Endothelial cell of umbilical vein (primary cell): ENCODE measurements at regions not wholly inside any gene's neighbourhood (a gene's known extent, or its start where the extent isn't known, plus 50 kb on each side); places are given as distances from the start of the nearest gene placed in this dataset.

Source experiments
- BruUV-seq: library from RNA; stranded (reverse); fragments of 400-500 nt; replicated peaks from 2 replicates; lab custom pipeline; 2021; lab: Mats Ljungman, UMichigan
- CTCF ChIA-PET: fragments of 300-600, 350-600 bp; sonication (Branson Sonifier 250); formaldehyde crosslinking; loops from one replicate; lab custom pipeline; 2021; ENCODE audit warnings: antibody characterized with exemption, inconsistent platforms; lab: Charles Lee
- POLR2A ChIA-PET: fragments of 300-600, 350-600 bp; sonication (Branson Sonifier 250); formaldehyde crosslinking; loops from one replicate; lab custom pipeline; 2021; ENCODE audit warnings: antibody characterized with exemption, inconsistent platforms; lab: Charles Lee
- DNase-seq: peaks from one replicate; pipeline ENCODE4 v3.0.0-alpha.2; 2011; ENCODE audit warnings: low read depth, low spot score
- FAIRE-seq: peaks from 2 replicates; lab custom pipeline; 2011; peaks lifted over from hg19 to GRCh38; lab: Jason Lieb, UNC
- H2AFZ ChIP-seq: 2 replicates; pipeline ENCODE4 v1.6.0; 2012; ENCODE audit warnings: low read depth, low read length, control low read depth, inconsistent platforms
- H3K27ac ChIP-seq: 2 replicates; pipeline ENCODE4 v1.5.1; 2011; ENCODE audit warnings: low read depth, mild to moderate bottlenecking, control low read depth, low read length, moderate library complexity; ENCODE audit not compliant: insufficient read depth
- H3K27me3 ChIP-seq, 2 experiments: 2 replicates each; pipeline versions ENCODE4 v1.6.0 to v1.6.1; 2011; ENCODE audit warnings: low read length in 2 of 2, mixed read lengths in 1 of 2; ENCODE audit not compliant: control insufficient read depth in 2 of 2, insufficient read depth in 2 of 2
- H3K36me3 ChIP-seq, 2 experiments: 2 replicates in 1 of 2; 3 replicates in 1 of 2; pipeline ENCODE4 v1.5.1; 2011; ENCODE audit warnings: low read length in 2 of 2, mild to moderate bottlenecking in 1 of 2, moderate library complexity in 1 of 2; ENCODE audit not compliant: control insufficient read depth in 2 of 2, insufficient read depth in 2 of 2; ENCODE audit errors: extremely low read depth in 1 of 2
- H3K4me1 ChIP-seq: 3 replicates; pipeline ENCODE4 v1.5.1; 2011; ENCODE audit warnings: mild to moderate bottlenecking, low read length; ENCODE audit not compliant: control insufficient read depth, insufficient read depth; ENCODE audit errors: extremely low read depth
- H3K4me2 ChIP-seq: 2 replicates; pipeline ENCODE4 v1.6.1; 2011; ENCODE audit warnings: low read length, control low read depth, mixed read lengths; ENCODE audit not compliant: insufficient read depth
- H3K4me3 ChIP-seq, 3 experiments: fragments of 200-600 bp in 1 of 3; sonication (generic), shearing (Covaris generic) in 1 of 3; replicated peaks in 1 of 3; 2 replicates each; pipeline ENCODE4 v1.5.1; 2011 to 2016; ENCODE audit warnings: control low read depth in 3 of 3, low read length in 3 of 3, mild to moderate bottlenecking in 2 of 3, inconsistent platforms in 1 of 3, low read depth in 1 of 3, moderate library complexity in 1 of 3; ENCODE audit not compliant: insufficient read depth in 1 of 3
- H3K79me2 ChIP-seq: 2 replicates; pipeline ENCODE4 v1.6.0; 2012; ENCODE audit warnings: low read length, inconsistent platforms; ENCODE audit not compliant: control insufficient read depth, insufficient read depth
- H3K9ac ChIP-seq: replicated peaks from 2 replicates; pipeline ENCODE3; 2011; ENCODE audit warnings: low read length, control low read depth; ENCODE audit not compliant: insufficient read depth; ENCODE audit errors: extremely low read depth
- H3K9me1 ChIP-seq: replicated peaks from 3 replicates; pipeline ENCODE4 v1.6.0; 2011; ENCODE audit warnings: mild to moderate bottlenecking, low read length; ENCODE audit not compliant: control insufficient read depth, insufficient read depth; ENCODE audit errors: extremely low read depth
- H3K9me3 ChIP-seq: replicated peaks from 2 replicates; pipeline ENCODE4 v1.5.1; 2012; ENCODE audit warnings: low read length, inconsistent platforms; ENCODE audit not compliant: control insufficient read depth, insufficient read depth
- H4K20me1 ChIP-seq: replicated peaks from 2 replicates; pipeline ENCODE3; 2011; ENCODE audit warnings: mild to moderate bottlenecking, low read length; ENCODE audit not compliant: control insufficient read depth, insufficient read depth; ENCODE audit errors: extremely low read depth
- EZH2 ChIP-seq: IDR thresholded peaks from 2 replicates; pipeline ENCODE4 v1.6.1; 2012; ENCODE audit warnings: borderline replicate concordance, low read depth, mild to moderate bottlenecking, moderate library complexity, low read length, inconsistent platforms; ENCODE audit not compliant: severe bottlenecking
- FOS ChIP-seq: IDR thresholded peaks from 2 replicates; pipeline ENCODE4 v1.6.1; 2011; ENCODE audit warnings: mild to moderate bottlenecking, low read length, moderate library complexity, borderline replicate concordance; ENCODE audit not compliant: insufficient read depth
- GATA2 ChIP-seq: IDR thresholded peaks from 2 replicates; pipeline ENCODE4 v1.7.0; 2011; ENCODE audit warnings: low read depth, mild to moderate bottlenecking, moderate library complexity, mixed read lengths, low read length; ENCODE audit not compliant: insufficient read length, insufficient read depth
- JUN ChIP-seq: IDR thresholded peaks from 2 replicates; pipeline ENCODE4 v1.6.1; 2011; ENCODE audit warnings: borderline replicate concordance, low read depth; ENCODE audit not compliant: insufficient read length, insufficient read depth
- MYC ChIP-seq: IDR thresholded peaks from one replicate; pipeline ENCODE4 v1.6.1; 2011; ENCODE audit warnings: mild to moderate bottlenecking, low read depth, low read length
- POLR2A ChIP-seq: IDR thresholded peaks from 2 replicates; pipeline ENCODE4 v1.6.1; 2012; ENCODE audit warnings: low read depth, mild to moderate bottlenecking, control low read depth, low read length
- POLR2AphosphoS5 ChIP-seq: IDR thresholded peaks from 2 replicates; pipeline ENCODE4 v1.6.1; 2012; ENCODE audit warnings: low read depth, mild to moderate bottlenecking, control low read depth, low read length, moderate library complexity; ENCODE audit not compliant: insufficient read depth
- dilution Hi-C: fragments of 300-500 bp; cut with MboI; formaldehyde crosslinking; loops from one replicate; pipeline ENCODE4 v1.15.0; 2019; ENCODE audit warnings: low sequenced_read_pairs; ENCODE audit not compliant: extremely low pct_ligation_motif_present
- intact Hi-C: fragments of 100-400 bp; cut with micrococcal nuclease; formaldehyde crosslinking; loops from one replicate; pipeline ENCODE4 v1.10.0; 2022
- TF ChIP-seq, protein P1 (sequence below): IDR thresholded peaks from 2 replicates; pipeline ENCODE4 v1.6.1; 2011; ENCODE audit not compliant: insufficient read depth, insufficient read length
- TF ChIP-seq, protein P2 (sequence below), 2 donors: IDR thresholded peaks; 1 replicate in 1 of 2; 2 replicates in 1 of 2; pipeline ENCODE4 v1.5.1; 2011; ENCODE audit warnings: low read length in 2 of 2, mild to moderate bottlenecking in 2 of 2, moderate library complexity in 2 of 2, control low read depth in 1 of 2, inconsistent platforms in 1 of 2, low read depth in 1 of 2; ENCODE audit not compliant: insufficient read depth in 1 of 2; ENCODE audit errors: extremely low read depth in 1 of 2

GRCh38 chr9:89701221-89701798 is 96.5 kb downstream of the GADD45G start:
- no peaks in the 10 kb centered on the region for H3K9me1 ChIP-seq
- FAIRE-seq (no peak), DNase-seq (no peak)
- H3K4me3 ChIP-seq, result no peak overlapping the region
- intact Hi-C loops (no loop called here), dilution Hi-C loops (no loop called here)
- no peaks in the 10 kb centered on the region for H3K9me3 ChIP-seq
- H3K27me3 ChIP-seq, result no peaks in the 10 kb centered on the region
- H3K9ac ChIP-seq, result no peak overlapping the region
- no peaks in the 10 kb centered on the region for H3K79me2 ChIP-seq
- TF ChIP-seq, protein P1, sequence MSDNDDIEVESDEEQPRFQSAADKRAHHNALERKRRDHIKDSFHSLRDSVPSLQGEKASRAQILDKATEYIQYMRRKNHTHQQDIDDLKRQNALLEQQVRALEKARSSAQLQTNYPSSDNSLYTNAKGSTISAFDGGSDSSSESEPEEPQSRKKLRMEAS, result no peak
- TF ChIP-seq, protein P2, sequence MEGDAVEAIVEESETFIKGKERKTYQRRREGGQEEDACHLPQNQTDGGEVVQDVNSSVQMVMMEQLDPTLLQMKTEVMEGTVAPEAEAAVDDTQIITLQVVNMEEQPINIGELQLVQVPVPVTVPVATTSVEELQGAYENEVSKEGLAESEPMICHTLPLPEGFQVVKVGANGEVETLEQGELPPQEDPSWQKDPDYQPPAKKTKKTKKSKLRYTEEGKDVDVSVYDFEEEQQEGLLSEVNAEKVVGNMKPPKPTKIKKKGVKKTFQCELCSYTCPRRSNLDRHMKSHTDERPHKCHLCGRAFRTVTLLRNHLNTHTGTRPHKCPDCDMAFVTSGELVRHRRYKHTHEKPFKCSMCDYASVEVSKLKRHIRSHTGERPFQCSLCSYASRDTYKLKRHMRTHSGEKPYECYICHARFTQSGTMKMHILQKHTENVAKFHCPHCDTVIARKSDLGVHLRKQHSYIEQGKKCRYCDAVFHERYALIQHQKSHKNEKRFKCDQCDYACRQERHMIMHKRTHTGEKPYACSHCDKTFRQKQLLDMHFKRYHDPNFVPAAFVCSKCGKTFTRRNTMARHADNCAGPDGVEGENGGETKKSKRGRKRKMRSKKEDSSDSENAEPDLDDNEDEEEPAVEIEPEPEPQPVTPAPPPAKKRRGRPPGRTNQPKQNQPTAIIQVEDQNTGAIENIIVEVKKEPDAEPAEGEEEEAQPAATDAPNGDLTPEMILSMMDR (IDR thresholded peaks at IDR 0.05; ENCODE audit: extremely low read depth in 1 of 2, insufficient read depth in 1 of 2, low read depth in 1 of 2, low read length in 2 of 2), result no peak
- TF ChIP-seq POLR2AphosphoS5, result no peak
- no peak for TF ChIP-seq EZH2
- TF ChIP-seq MYC, result no peak
- no peak for TF ChIP-seq GATA2
- TF ChIP-seq FOS, result no peak
- no peak for TF ChIP-seq POLR2A
- TF ChIP-seq JUN, result no peak
- no peaks in the 10 kb centered on the region for H3K4me1 ChIP-seq
- no peak overlapping the region for H3K27ac ChIP-seq
- H2AFZ ChIP-seq, result no peak overlapping the region
- POLR2A ChIA-PET, result no interaction called here
- H3K36me3 ChIP-seq, result no peaks in the 10 kb centered on the region
- H4K20me1 ChIP-seq, result no peaks in the 10 kb centered on the region
- CTCF ChIA-PET, result no interaction called here
- no peak overlapping the region for H3K4me2 ChIP-seq
- no TSS peak for BruUV-seq
